Glutamatergic neuron (in vitro differentiated cells): ENCODE measurements at regions not wholly inside any gene's neighbourhood (a gene's known extent, or its start where the extent isn't known, plus 50 kb on each side); places are given as distances from the start of the nearest gene placed in this dataset.

Experiments
- DNase-seq: peaks from one replicate; pipeline ENCODE4 v3.0.0; 2022
- H3K27ac Mint-ChIP-seq: one replicate; pipeline ENCODE4 v1.8.0; 2020; ENCODE audit warnings: mild to moderate bottlenecking, mixed read lengths, inconsistent platforms; ENCODE audit not compliant: unreplicated experiment
- H3K27me3 Mint-ChIP-seq: one replicate; pipeline ENCODE4 v1.8.0; 2020; ENCODE audit warnings: mild to moderate bottlenecking, moderate library complexity, mixed read lengths, inconsistent platforms; ENCODE audit not compliant: unreplicated experiment
- H3K36me3 Mint-ChIP-seq: one replicate; pipeline ENCODE4 v1.8.0; 2020; ENCODE audit warnings: mild to moderate bottlenecking, mixed read lengths, inconsistent platforms; ENCODE audit not compliant: unreplicated experiment
- H3K4me1 Mint-ChIP-seq: one replicate; pipeline ENCODE4 v1.8.0; 2020; ENCODE audit warnings: mild to moderate bottlenecking, low read depth, mixed read lengths, inconsistent platforms; ENCODE audit not compliant: unreplicated experiment
- H3K4me3 Mint-ChIP-seq: one replicate; pipeline ENCODE4 v1.8.0; 2020; ENCODE audit warnings: mild to moderate bottlenecking, mixed read lengths, inconsistent platforms; ENCODE audit not compliant: unreplicated experiment
- H3K9me3 Mint-ChIP-seq: one replicate; pipeline ENCODE4 v1.8.0; 2020; ENCODE audit warnings: mild to moderate bottlenecking, moderate library complexity, mixed read lengths, inconsistent platforms; ENCODE audit not compliant: unreplicated experiment
- TF ChIP-seq, protein P1 (sequence below): fragments of 200-600 bp; sonication (generic); IDR thresholded peaks from one replicate; pipeline ENCODE4 v1.5.0; 2021; ENCODE audit not compliant: partially characterized antibody, unreplicated experiment

DNA sequence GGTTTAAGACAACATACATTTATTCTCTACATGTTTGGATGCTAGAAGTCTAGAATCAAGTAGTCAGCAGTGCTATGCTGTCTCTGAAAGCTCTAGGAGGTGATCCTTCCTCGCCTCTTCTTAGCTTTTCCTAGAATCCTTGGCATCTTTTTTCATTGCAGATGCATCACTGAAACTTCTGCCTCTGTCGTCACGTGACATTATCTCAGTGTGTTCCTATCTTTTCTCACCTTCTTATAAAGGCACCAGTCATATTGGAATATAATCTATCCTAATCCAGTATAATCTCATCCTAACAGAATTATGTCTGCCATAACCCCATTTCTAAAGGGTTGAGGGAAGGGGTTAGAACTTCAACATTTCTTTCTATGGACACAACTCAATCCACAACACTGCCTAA lies 851.2 kb upstream of the CRIM1 start:
- no peak for DNase-seq
- Mint-ChIP-seq H3K4me3 (no peak overlapping the region), H3K4me1 (no peaks in the 10 kb centered on the region), H3K27ac (no peak overlapping the region), H3K36me3 (no peaks in the 10 kb centered on the region), H3K9me3 (no peaks in the 10 kb centered on the region), H3K27me3 (no peaks in the 10 kb centered on the region)
- TF ChIP-seq, protein P1, sequence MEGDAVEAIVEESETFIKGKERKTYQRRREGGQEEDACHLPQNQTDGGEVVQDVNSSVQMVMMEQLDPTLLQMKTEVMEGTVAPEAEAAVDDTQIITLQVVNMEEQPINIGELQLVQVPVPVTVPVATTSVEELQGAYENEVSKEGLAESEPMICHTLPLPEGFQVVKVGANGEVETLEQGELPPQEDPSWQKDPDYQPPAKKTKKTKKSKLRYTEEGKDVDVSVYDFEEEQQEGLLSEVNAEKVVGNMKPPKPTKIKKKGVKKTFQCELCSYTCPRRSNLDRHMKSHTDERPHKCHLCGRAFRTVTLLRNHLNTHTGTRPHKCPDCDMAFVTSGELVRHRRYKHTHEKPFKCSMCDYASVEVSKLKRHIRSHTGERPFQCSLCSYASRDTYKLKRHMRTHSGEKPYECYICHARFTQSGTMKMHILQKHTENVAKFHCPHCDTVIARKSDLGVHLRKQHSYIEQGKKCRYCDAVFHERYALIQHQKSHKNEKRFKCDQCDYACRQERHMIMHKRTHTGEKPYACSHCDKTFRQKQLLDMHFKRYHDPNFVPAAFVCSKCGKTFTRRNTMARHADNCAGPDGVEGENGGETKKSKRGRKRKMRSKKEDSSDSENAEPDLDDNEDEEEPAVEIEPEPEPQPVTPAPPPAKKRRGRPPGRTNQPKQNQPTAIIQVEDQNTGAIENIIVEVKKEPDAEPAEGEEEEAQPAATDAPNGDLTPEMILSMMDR, result no peak

DNA sequence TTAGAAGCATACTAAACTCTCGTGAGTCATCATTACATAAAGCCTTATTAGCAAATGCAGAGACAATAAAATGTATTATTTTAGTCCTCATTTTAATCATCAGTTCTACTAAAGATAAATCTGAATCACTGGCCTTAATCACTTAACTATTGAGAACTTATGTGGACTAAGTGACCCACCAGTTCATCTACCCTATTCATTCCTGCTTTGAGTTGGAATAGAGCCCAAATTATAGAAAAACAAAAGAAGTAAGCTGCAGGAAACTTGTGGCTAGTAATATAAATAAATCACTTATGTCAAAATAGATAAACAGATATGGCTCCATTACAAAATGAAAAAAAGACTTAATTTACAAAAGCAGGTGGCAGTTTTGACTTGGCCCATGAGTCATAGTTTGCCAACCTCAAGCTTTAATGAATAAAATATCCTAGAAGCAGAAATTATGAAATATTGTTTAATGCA lies 851.8 kb upstream of the CRIM1 start:
- no peaks in the 10 kb centered on the region for H3K36me3 Mint-ChIP-seq
- no peak for DNase-seq
- H3K9me3 Mint-ChIP-seq, result no peaks in the 10 kb centered on the region
- H3K4me1 Mint-ChIP-seq, result no peaks in the 10 kb centered on the region
- TF ChIP-seq, protein P1, result no peak
- no peak overlapping the region for H3K4me3 Mint-ChIP-seq
- H3K27me3 Mint-ChIP-seq, result no peaks in the 10 kb centered on the region
- no peak overlapping the region for H3K27ac Mint-ChIP-seq

DNA sequence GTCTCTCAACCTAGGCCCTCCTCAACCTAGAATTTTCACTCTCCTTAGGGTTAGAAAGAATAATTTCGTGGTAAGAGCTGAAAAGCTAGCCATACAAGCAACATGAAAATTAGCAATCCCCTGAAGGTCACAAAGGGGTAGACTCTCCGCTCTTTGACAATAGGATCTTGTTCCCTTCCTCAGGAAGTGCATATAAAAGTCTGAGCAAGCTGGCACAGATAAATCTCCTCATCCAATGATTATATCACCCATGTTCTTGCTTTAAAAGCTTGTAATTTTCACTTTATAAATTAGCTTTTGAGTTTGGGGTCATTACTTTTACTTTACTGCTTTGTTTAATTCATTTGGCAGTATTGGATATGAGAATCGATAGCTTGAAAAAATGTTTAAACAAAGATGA lies 852.3 kb upstream of the CRIM1 start:
- Mint-ChIP-seq H3K4me1 (no peaks in the 10 kb centered on the region), H3K9me3 (no peaks in the 10 kb centered on the region), H3K36me3 (no peaks in the 10 kb centered on the region), H3K4me3 (no peak overlapping the region), H3K27ac (no peak overlapping the region), H3K27me3 (no peaks in the 10 kb centered on the region)
- no peak for DNase-seq
- TF ChIP-seq, protein P1, result no peak

DNA sequence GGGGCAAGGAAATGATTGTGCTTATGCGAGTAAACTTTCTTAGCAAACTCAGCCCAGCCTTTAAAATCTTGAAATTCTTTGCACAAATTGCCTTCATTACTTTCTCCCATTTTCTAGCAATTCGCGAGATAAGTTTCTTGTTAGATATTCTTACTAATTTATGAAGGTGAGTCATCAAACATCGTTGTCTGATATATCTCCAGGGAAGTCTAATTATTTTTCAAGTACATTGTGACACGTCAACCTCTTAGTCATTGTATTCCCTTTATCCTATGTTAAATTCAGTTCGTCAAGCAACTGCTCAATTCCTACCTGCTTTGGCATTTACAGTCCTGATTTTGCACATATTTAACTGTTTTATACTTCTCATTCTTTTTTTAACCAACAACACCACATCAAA lies 854.5 kb upstream of the CRIM1 start:
- TF ChIP-seq, protein P1, result no peak
- H3K36me3 Mint-ChIP-seq, result no peaks in the 10 kb centered on the region
- H3K4me3 Mint-ChIP-seq, result no peak overlapping the region
- no peaks in the 10 kb centered on the region for H3K9me3 Mint-ChIP-seq
- H3K27ac Mint-ChIP-seq, result no peak overlapping the region
- no peaks in the 10 kb centered on the region for H3K27me3 Mint-ChIP-seq
- H3K4me1 Mint-ChIP-seq, result no peaks in the 10 kb centered on the region
- DNase-seq, result no peak

DNA sequence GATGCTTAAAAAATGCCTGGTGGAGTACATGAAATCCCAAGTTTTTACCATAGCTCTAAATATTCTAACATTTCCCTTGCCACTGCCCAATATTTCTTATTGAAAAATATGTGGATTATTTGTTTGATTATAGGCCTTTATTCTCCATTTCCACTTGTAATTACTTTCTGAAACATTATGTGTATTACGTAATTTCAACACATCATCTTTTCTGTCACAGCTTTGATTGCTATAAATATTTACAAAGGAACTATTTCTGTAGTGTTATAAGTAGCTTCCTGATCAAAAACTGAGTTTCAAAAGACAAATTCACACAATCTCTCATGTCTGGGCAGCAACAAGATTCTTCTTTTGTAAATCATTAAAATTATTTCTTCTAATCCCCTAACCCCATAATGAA lies 859.6 kb upstream of the CRIM1 start:
- no peak for DNase-seq
- TF ChIP-seq, protein P1, result no peak
- Mint-ChIP-seq H3K27me3 (no peaks in the 10 kb centered on the region), H3K9me3 (no peaks in the 10 kb centered on the region), H3K4me3 (no peak overlapping the region), H3K27ac (no peak overlapping the region), H3K36me3 (no peaks in the 10 kb centered on the region), H3K4me1 (peaks cover 1% of the 10 kb centered on the region)
